ENCODE measurements at regions not wholly inside any gene's neighbourhood (a gene's known extent, or its start where the extent isn't known, plus 50 kb on each side); places are given as distances from the start of the nearest gene placed in this dataset.

GRCh38 chr5:143638654-143639053, 173.3 kb upstream of the HMHB1 start:
- Histone ChIP-seq H3K4me1 (peaks cover 6% of the 10 kb centered on the region), H3K27me3 (no peaks in the 10 kb centered on the region), H3K9me3 (no peaks in the 10 kb centered on the region), H3K4me3 (no peak overlapping the region), H3K27ac (no peak overlapping the region), H3K36me3 (no peaks in the 10 kb centered on the region)
- intact Hi-C loops (cut with DNase I) = no loop called here
- TF ChIP-seq, protein P1, sequence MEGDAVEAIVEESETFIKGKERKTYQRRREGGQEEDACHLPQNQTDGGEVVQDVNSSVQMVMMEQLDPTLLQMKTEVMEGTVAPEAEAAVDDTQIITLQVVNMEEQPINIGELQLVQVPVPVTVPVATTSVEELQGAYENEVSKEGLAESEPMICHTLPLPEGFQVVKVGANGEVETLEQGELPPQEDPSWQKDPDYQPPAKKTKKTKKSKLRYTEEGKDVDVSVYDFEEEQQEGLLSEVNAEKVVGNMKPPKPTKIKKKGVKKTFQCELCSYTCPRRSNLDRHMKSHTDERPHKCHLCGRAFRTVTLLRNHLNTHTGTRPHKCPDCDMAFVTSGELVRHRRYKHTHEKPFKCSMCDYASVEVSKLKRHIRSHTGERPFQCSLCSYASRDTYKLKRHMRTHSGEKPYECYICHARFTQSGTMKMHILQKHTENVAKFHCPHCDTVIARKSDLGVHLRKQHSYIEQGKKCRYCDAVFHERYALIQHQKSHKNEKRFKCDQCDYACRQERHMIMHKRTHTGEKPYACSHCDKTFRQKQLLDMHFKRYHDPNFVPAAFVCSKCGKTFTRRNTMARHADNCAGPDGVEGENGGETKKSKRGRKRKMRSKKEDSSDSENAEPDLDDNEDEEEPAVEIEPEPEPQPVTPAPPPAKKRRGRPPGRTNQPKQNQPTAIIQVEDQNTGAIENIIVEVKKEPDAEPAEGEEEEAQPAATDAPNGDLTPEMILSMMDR (IDR thresholded peaks at IDR 0.05) = no peak
- TF ChIP-seq POLR2AphosphoS5 (IDR thresholded peaks at IDR 0.05; ENCODE audit: insufficient read depth in 1 of 2, low read depth in 1 of 2) (no peak), POLR2A (IDR thresholded peaks at IDR 0.05) (no peak)
- DNase-seq (ENCODE audit: extremely low spot score in 2 of 2) = no peak

DNA sequence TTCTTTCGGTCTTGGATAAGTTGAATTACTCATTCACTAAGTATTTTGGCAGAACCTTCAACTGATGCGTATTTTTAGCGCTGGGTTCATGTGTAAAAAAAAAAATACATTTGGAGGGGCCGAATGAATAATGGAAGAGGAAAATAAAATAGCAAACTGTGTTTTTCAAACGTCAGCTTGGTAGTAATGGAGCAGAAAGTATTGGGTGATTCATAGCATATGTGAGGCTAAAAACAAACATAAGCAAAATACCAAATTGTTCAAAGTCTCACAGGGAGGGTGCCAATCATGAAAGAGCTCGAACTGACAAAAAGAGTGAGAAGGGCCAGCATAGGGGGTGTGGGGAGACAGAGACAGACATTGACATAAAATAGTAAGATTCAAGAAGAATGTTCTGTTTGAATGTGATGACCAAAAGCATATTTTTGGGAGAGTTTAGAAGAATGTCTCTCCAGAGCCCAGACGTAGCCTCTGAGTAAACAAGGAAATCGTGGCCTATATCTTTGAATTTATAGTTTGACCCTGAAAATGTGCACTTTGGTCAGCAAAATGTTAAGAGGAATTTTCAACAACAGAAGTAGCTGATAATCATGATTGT, 174.9 kb upstream of the HMHB1 start:
- Histone ChIP-seq H3K27me3 (no peaks in the 10 kb centered on the region), H3K9me3 (no peaks in the 10 kb centered on the region), H3K4me1 (peaks cover 6% of the 10 kb centered on the region), H3K36me3 (no peaks in the 10 kb centered on the region), H3K4me3 (no peak overlapping the region), H3K27ac (no peak overlapping the region)
- DNase-seq (ENCODE audit: extremely low spot score in 2 of 2) = no peak
- TF ChIP-seq, protein P1 (IDR thresholded peaks at IDR 0.05) = no peak
- TF ChIP-seq POLR2A (IDR thresholded peaks at IDR 0.05) (no peak), POLR2AphosphoS5 (IDR thresholded peaks at IDR 0.05; ENCODE audit: insufficient read depth in 1 of 2, low read depth in 1 of 2) (no peak)
- intact Hi-C loops (cut with DNase I) = no loop called here

GRCh38 chr5:143635888-143636287, 176.1 kb upstream of the HMHB1 start:
- intact Hi-C loops (cut with DNase I) = no loop called here
- Histone ChIP-seq H3K9me3 (no peaks in the 10 kb centered on the region), H3K4me1 (peaks cover 6% of the 10 kb centered on the region), H3K27ac (no peak overlapping the region), H3K36me3 (no peaks in the 10 kb centered on the region), H3K27me3 (no peaks in the 10 kb centered on the region), H3K4me3 (no peak overlapping the region)
- no peak for DNase-seq (ENCODE audit: extremely low spot score in 2 of 2)
- no peak for TF ChIP-seq POLR2AphosphoS5 (IDR thresholded peaks at IDR 0.05; ENCODE audit: insufficient read depth in 1 of 2, low read depth in 1 of 2)
- TF ChIP-seq POLR2A (IDR thresholded peaks at IDR 0.05) = no peak
- TF ChIP-seq, protein P1 (IDR thresholded peaks at IDR 0.05) = no peak

DNA sequence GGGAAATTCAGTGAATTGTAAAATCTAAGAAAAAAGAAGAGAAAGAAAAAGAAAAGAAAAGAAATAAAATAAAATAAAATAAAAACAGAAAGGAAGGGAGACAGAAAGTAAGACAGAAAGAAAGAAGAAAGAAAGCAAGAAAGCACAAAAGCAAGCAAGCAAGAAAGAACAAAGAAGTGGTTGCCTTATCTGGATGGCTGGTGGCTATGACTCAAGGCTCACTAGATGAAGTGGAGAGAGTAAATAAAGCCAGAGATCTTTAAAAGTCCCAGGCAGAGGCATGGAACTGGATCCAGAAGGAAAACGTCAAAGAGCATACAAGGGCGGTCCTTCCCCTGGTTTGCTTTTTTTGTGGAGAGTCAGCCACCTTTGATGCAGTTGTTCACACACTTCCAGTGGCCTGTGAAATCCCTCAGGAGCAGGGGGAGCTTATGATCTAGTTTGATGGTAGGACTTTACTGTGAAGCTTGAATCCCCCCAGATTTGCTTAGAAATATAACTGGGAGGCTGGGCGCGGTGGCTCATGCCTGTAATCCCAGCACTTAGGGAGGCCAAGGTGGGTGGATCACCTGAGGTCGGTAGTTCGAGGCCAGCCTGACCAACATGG, 176.7 kb upstream of the HMHB1 start:
- intact Hi-C loops (cut with DNase I) = no loop called here
- H3K27ac ChIP-seq = no peak overlapping the region
- no peaks in the 10 kb centered on the region for H3K9me3 ChIP-seq
- TF ChIP-seq POLR2A (IDR thresholded peaks at IDR 0.05) (no peak), POLR2AphosphoS5 (IDR thresholded peaks at IDR 0.05; ENCODE audit: insufficient read depth in 1 of 2, low read depth in 1 of 2) (no peak)
- TF ChIP-seq, protein P1 (IDR thresholded peaks at IDR 0.05) = no peak
- no peaks in the 10 kb centered on the region for H3K27me3 ChIP-seq
- no peak for DNase-seq (ENCODE audit: extremely low spot score in 2 of 2)
- peaks cover 6% of the 10 kb centered on the region for H3K4me1 ChIP-seq
- no peaks in the 10 kb centered on the region for H3K36me3 ChIP-seq
- no peak overlapping the region for H3K4me3 ChIP-seq

DNA sequence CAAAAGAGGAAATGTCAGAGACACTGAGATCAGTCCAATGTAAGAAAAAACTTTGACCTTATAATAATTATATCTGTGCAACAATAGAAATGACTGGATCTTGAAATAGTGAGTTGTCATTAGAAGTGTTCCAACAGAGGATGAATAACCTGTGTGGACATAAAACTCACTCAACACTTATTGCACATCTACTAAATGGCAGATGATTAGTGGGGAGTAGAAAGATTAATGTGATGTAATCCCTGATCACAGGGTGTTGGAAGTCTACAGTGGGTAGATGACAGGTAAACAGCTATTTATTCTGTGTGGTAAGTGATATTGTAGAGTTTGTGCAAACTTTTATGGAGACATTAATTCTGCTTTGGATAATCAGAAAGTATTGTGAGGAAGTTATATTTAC, 177.3 kb upstream of the HMHB1 start:
- no peak for DNase-seq (ENCODE audit: extremely low spot score in 2 of 2)
- Histone ChIP-seq H3K4me1 (peaks cover 6% of the 10 kb centered on the region), H3K9me3 (no peaks in the 10 kb centered on the region), H3K27ac (no peak overlapping the region), H3K36me3 (no peaks in the 10 kb centered on the region), H3K27me3 (no peaks in the 10 kb centered on the region), H3K4me3 (no peak overlapping the region)
- TF ChIP-seq, protein P1 (IDR thresholded peaks at IDR 0.05) = no peak
- TF ChIP-seq POLR2A (IDR thresholded peaks at IDR 0.05) (no peak), POLR2AphosphoS5 (IDR thresholded peaks at IDR 0.05; ENCODE audit: insufficient read depth in 1 of 2, low read depth in 1 of 2) (no peak)
- intact Hi-C loops (cut with DNase I) = no loop called here
